ENCODE measurements at regions not wholly inside any gene's neighbourhood (a gene's known extent, or its start where the extent isn't known, plus 50 kb on each side); places are given as distances from the start of the nearest gene placed in this dataset.

GRCh38 chr12:3336606-3337311 lies 154.2 kb upstream of the PRMT8 start:
- no peak for DNase-seq

DNA sequence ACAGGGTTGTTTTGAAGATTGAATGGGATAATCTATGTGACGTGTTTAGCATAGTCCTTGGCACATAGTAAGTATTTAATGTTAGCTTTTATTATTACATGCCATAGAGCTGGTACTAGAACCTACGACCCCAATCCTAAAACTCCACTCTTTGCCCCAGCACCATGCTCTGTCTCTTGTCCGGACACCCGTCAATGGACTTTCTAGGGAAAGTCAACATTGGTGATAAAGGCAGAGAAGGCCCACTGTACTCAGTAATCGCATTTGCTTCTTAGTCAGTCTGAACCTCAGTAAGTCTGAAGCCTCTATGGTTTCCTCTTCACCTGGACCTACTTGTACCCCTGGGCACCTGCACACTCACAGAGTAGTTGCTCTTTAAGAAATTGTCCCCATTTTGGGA lies 153.1 kb upstream of the PRMT8 start:
- DNase-seq = no peak

DNA sequence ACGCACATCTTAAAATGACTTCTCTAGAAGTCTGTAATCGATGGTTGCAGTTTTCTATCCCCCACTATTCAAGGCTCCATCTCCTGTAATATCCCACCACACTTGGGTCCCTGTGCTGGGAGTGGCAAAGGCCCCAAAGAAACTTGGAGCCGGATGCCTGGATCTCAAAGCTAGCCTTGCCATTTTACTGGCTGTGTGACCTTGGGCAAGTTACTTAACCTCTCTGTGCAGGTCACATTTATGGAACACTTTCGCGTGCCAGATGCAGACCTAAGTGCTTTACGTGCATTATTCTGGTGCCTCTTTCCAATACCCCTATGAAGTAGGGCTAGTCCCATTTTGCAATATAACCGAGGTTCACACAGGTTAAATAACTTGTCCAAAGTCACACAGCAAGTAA lies 151.8 kb upstream of the PRMT8 start:
- DNase-seq = no peak

DNA sequence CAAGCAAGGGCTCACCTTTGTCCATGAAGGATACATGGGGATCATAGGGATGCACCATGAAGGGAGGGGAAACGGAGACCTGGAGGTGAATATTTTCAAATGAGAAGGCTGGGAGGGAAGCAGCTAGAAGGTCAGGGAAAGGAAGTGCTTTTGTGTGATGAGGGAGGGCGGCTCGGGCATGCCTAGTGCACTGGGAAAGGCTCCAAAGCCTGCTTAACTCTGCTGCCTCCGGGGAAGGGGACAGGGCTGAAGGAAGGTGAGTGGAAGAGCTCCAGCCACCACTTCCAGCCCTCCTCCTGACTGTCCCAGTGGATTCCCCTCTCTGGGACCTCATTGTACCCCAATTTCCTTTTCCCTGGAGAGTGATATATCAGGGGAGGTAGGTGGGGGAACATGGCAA lies 149.4 kb upstream of the PRMT8 start:
- DNase-seq = no peak

- peak; percentile 45 for DNase-seq
Measured at GRCh38 chr12:3342051-3342450, 149.0 kb upstream of the PRMT8 start.

- no peak for DNase-seq
Measured at GRCh38 chr12:3348055-3348454, 142.9 kb upstream of the PRMT8 start.

- DNase-seq = no peak
Measured at GRCh38 chr12:3350432-3350831, 140.6 kb upstream of the PRMT8 start.

DNA sequence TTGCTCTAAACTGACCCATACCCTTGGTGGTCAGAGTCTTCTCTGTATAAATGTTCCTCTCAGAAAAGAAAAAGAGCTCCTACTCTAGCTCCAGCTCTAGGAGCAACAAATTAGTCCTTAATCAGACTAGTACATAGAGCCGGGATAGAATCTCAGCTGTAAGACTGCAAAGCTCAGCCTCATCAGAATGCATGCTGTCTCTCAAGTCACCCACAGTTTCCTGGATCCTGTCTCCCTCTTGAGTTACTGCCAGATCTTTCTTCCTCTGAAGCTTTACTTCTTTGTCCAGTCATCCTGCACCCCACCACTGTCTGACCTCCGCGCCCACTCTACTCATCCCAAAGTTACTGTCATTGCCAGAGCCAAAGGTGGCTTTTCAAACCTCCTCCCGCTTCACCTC lies 139.3 kb upstream of the PRMT8 start:
- no peak for DNase-seq

DNA sequence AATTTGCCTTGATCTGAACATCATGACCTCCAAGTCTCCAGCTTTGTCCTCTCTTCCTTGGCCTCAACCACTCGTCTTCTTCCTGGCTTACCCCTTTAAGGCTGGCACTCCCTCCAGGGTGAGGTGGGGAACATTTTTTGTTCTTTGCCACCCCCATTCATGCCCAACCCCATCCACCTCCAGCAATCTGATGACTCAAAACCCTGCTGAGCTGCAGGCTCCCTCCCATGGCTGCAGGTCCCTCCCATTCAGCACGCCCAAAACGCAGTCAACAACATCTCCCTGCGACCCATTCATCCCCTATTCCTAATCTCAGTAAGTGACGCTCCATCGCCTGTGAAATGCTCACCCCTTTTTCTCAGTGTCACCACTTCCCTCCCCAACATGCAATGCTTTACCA lies 138.8 kb upstream of the PRMT8 start:
- DNase-seq = no peak

DNA sequence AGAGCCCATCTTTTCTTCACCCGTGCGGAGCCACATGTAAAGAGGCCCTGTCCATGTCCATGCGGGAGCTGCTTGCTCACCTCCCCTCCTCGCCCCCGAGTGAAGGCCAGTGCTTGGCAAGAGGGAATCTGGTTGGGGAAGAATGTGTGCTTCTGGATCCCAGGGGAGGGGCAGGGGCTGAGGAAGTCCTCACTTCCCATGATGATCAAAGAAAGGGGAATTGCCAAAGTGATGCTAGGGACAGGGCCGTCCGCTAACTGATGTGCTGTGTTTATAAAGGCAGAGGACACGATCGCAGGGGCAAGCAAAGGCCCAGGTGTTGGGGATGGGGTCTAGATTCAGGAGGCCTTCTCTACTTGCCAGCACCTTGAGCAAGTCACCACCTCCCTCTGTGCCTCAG lies 137.4 kb upstream of the PRMT8 start:
- no peak for DNase-seq

GRCh38 chr12:3354586-3354985 lies 136.4 kb upstream of the PRMT8 start:
- no peak for DNase-seq

- no peak for DNase-seq
Measured at GRCh38 chr12:3355378-3355900, 135.6 kb upstream of the PRMT8 start.

GRCh38 chr12:3357950-3358525 lies 133.0 kb upstream of the PRMT8 start:
- no peak for DNase-seq

- no peak for DNase-seq
Measured at GRCh38 chr12:3359478-3359877, 131.5 kb upstream of the PRMT8 start.

DNA sequence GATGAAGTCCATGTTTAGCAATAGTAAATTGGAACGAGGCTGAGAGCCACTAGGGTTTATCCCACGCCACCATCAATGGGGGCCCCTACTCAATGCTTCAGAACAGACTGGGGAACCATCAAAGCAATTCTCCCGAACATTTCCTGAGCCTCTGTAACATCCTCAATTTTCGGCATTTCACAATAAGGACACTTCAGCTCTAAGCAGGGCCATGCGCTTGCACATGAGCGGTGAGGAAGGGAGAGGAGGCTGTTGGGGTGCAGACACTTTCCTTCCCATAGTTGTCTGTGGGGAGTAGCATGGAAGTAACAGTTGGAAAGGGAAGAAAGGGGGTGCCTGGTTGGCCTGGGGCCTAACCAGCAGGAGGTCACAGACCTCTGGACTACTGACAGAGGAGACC lies 129.9 kb upstream of the PRMT8 start:
- DNase-seq = no peak

GRCh38 chr12:3362737-3363136 lies 128.3 kb upstream of the PRMT8 start:
- no peak for DNase-seq

- no peak for DNase-seq
Measured at GRCh38 chr12:3363608-3364007, 127.4 kb upstream of the PRMT8 start.

DNA sequence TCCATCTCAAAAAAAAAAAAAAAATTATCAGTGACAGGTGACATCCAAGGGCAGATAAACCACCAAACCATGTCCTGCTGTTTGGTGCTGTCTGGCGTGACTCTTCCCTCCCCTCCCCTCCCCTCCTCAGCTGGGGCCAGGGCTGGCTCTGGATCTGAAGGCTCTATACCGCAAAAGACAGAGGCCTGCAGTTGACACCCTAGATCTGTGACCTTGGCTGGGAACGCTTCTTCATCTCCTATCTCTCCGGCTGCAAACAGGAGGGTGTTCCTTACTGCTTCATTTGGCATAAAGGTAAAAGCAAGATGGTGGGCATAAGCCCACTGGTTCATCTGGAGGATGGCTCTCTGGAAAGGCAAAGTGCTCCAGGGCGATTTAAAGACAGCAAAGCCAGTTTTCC lies 126.8 kb upstream of the PRMT8 start:
- no peak for DNase-seq

DNA sequence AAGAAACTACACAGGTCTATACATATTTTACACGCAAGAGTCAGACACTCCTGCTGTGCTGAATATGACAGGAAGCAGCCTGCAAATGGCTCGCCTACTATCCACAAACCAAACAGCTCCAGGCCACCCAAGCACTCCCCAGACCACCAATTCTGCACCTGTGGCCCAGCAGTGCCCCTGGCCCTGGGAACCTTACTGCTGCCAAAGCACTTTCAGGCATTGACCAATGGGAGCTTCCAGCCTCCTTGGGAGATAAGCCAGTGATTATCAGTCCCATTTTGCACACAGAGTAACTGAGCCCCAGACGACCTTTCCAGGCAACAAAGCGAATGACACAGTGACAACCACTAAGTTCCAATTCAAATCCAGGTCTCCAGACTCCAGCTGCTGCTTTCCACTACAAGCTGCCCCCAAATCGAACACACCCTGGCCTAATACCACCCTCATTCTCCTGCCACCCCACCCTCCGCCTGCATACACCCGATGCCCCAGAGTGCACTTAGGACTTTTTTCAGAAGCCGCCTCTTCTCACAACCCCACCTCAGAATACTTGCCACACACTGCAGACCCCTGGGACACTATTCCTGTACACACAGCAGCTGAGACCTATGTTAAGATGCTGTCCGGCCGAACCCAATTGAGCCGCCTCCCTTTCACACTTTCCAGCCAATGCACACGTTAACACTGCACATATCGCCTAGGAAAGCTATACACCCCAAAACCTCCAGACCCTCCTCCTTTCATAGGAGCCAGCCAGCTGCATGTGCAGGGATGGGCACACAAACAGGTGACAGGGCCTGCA lies 126.1 kb upstream of the PRMT8 start:
- DNase-seq = no peak

DNA sequence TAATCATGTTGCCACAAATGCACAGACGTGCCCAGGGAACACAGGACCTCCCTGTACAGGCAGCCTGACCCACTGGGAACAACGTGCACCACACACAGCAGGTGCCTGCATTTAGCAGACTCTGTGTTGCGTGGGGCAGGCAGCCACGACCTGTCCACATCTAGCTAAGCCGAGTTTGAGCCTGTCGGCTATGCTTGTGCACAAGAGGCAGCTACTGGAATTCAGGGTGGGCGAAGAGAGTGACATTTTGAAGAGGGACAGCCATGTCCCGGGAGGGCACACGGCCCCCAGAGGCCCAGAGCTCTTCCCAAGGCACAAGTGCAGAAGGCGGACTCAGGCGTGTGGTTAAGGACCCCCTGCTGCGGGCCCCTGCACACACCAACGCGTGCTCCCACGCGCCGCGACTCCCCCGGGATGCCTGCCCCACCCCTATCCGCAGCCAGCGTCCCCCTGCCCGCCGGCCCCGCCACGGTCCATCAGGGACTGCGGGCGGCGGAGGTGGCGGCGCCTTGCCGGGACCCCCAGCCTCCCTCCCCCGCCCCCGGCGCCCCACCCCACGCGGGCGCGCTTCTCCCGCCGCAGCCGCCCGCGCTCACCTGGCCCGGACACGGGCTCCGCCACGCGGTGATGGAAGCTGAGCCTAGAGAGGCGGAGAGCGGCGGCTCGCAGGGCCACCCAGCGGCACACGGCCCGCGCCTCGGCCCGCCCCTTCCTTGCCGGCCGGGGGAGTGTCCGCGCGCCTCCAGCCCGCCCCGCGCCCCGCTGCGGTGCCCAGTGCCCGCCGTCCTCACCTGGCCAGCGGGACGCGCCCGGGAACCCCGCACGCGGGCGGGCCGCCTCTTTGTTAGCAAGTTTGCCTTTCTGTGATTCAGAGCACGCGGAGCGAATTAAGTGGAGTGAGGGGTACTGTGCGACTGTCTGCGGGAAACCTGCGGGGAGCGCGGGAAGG lies 125.3 kb upstream of the PRMT8 start:
- no peak for DNase-seq

- DNase-seq = no peak
Measured at GRCh38 chr12:3366451-3367110, 124.4 kb upstream of the PRMT8 start.
